ENCODE measurements at regions not wholly inside any gene's neighbourhood (a gene's known extent, or its start where the extent isn't known, plus 50 kb on each side); places are given as distances from the start of the nearest gene placed in this dataset.
"Not testable (repeated sequence)": the region's sequence is repeated elsewhere in the genome, so short reads cannot be mapped to it uniquely, and the experiment has no call there.

DNA sequence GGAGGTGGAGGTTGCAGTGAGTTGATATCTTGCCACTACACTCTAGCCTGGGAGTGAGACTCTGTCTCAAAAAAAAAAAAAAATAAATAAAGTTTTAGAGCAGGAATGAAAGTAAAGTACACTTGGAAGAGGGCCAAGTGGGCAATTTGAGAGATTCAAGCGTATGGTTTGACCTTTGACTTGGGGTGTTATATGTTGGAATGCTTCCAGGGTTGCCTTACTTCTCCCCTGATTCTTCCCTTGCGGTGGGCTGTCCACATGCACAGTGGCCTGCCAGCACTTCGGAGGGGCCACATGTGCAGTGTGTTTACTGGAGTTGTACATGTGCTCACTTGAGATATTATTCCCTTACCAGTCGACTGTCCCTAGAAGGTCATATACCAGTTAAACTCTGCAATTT, 295.5 kb upstream of the PROX1 start:
- H3K4me1 ChIP-seq (ENCODE audit: control insufficient read depth, insufficient read depth, low read length): peaks cover 5% of the 10 kb centered on the region
- no peaks in the 10 kb centered on the region for H3K9me3 ChIP-seq (ENCODE audit: control insufficient read depth, low read length)
- 93 to 98% methylated on average over 4 of the region's 4 CpGs for WGBS, 2 experiments
- H3K27ac ChIP-seq (ENCODE audit: insufficient read depth, low read depth, low read length, poor library complexity, severe bottlenecking): no peak overlapping the region
- H3K36me3 ChIP-seq (ENCODE audit: control insufficient read depth, insufficient read depth, low read length): no peaks in the 10 kb centered on the region
- no peak overlapping the region for H3K4me3 ChIP-seq (ENCODE audit: insufficient read depth, low read depth, low read length)
- no peaks in the 10 kb centered on the region for H3K27me3 ChIP-seq (ENCODE audit: control insufficient read depth, insufficient read depth, low read length, poor library complexity, severe bottlenecking)

GRCh38 chr1:213693864-213694263, 293.9 kb upstream of the PROX1 start:
- H3K27me3 ChIP-seq (ENCODE audit: control insufficient read depth, insufficient read depth, low read length, poor library complexity, severe bottlenecking): no peaks in the 10 kb centered on the region
- no peaks in the 10 kb centered on the region for H3K9me3 ChIP-seq (ENCODE audit: control insufficient read depth, low read length)
- 64 to 73% methylated on average over 4 of the region's 4 CpGs for WGBS, 2 experiments
- peaks cover 5% of the 10 kb centered on the region for H3K4me1 ChIP-seq (ENCODE audit: control insufficient read depth, insufficient read depth, low read length)
- H3K36me3 ChIP-seq (ENCODE audit: control insufficient read depth, insufficient read depth, low read length): no peaks in the 10 kb centered on the region
- H3K4me3 ChIP-seq (ENCODE audit: insufficient read depth, low read depth, low read length): no peak overlapping the region
- no peak overlapping the region for H3K27ac ChIP-seq (ENCODE audit: insufficient read depth, low read depth, low read length, poor library complexity, severe bottlenecking)

DNA sequence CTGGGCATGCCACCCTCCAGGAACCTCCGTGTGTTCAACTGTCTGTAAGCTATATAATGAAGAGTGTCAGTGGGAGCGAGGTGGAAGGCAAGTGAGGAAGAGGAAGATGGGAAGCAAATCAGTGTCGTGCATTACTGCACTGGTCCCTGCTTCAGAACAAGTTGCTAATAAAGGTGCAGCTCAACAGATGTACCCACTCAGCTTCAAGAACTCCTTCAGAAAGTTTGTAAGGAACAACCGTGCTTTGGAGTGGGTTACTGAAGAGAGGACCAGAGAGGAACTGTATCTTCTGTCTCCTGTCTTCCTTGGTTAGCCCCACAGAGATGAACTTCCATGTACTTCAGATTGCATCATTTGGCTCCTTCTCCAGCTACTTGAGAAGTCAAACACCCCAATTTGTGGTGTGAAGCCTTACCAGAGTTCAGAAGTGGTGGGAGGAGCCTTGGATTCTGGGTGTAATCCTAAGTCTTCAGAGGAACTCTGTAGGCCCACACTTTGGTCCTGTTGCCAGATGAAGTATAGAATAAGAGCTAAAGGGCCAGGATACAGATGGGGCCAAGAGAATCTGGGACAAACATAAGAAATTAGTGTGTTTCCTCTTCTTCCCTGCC, 290.5 kb upstream of the PROX1 start:
- Histone ChIP-seq H3K4me1 (ENCODE audit: control insufficient read depth, insufficient read depth, low read length) (no peaks in the 10 kb centered on the region), H3K9me3 (ENCODE audit: control insufficient read depth, low read length) (no peaks in the 10 kb centered on the region), H3K27me3 (ENCODE audit: control insufficient read depth, insufficient read depth, low read length, poor library complexity, severe bottlenecking) (no peaks in the 10 kb centered on the region), H3K4me3 (ENCODE audit: insufficient read depth, low read depth, low read length) (no peak overlapping the region), H3K36me3 (ENCODE audit: control insufficient read depth, insufficient read depth, low read length) (no peaks in the 10 kb centered on the region), H3K27ac (ENCODE audit: insufficient read depth, low read depth, low read length, poor library complexity, severe bottlenecking) (no peak overlapping the region)
- 93 to 95% methylated on average over 4 of the region's 4 CpGs for WGBS, 2 experiments

GRCh38 chr1:213698092-213698702, 289.6 kb upstream of the PROX1 start:
- no peak overlapping the region for H3K4me3 ChIP-seq (ENCODE audit: insufficient read depth, low read depth, low read length)
- no peaks in the 10 kb centered on the region for H3K4me1 ChIP-seq (ENCODE audit: control insufficient read depth, insufficient read depth, low read length)
- no peaks in the 10 kb centered on the region for H3K27me3 ChIP-seq (ENCODE audit: control insufficient read depth, insufficient read depth, low read length, poor library complexity, severe bottlenecking)
- H3K27ac ChIP-seq (ENCODE audit: insufficient read depth, low read depth, low read length, poor library complexity, severe bottlenecking): no peak overlapping the region
- no peaks in the 10 kb centered on the region for H3K36me3 ChIP-seq (ENCODE audit: control insufficient read depth, insufficient read depth, low read length)
- no peaks in the 10 kb centered on the region for H3K9me3 ChIP-seq (ENCODE audit: control insufficient read depth, low read length)
- 93 to 96% methylated on average over 5 of the region's 5 CpGs for WGBS, 2 experiments

GRCh38 chr1:213702703-213703102, 285.1 kb upstream of the PROX1 start:
- no peaks in the 10 kb centered on the region for H3K36me3 ChIP-seq (ENCODE audit: control insufficient read depth, insufficient read depth, low read length)
- no peaks in the 10 kb centered on the region for H3K9me3 ChIP-seq (ENCODE audit: control insufficient read depth, low read length)
- H3K27ac ChIP-seq (ENCODE audit: insufficient read depth, low read depth, low read length, poor library complexity, severe bottlenecking): no peak overlapping the region
- no peaks in the 10 kb centered on the region for H3K4me1 ChIP-seq (ENCODE audit: control insufficient read depth, insufficient read depth, low read length)
- H3K27me3 ChIP-seq (ENCODE audit: control insufficient read depth, insufficient read depth, low read length, poor library complexity, severe bottlenecking): no peaks in the 10 kb centered on the region
- no peak overlapping the region for H3K4me3 ChIP-seq (ENCODE audit: insufficient read depth, low read depth, low read length)

DNA sequence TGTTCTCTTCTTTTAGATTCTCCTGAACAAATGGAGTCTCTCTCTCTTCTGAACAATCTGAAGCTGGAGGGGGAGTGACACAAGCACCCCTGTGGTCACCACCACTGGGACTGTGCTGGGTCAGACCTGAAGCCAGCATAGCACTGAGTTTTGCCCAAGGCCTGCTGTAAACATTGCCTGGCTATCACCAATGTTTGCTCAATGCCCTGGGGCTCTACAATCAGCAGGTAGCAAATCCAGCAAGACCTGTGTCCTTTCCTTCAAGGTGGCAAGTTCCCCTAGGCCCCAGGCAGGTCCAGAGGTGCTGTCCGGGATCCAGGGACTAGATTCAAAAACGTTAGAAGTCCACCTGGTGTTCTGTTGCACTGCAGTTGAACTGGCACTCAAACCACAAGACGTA, 282.8 kb upstream of the PROX1 start:
- no peaks in the 10 kb centered on the region for H3K36me3 ChIP-seq (ENCODE audit: control insufficient read depth, insufficient read depth, low read length)
- H3K4me3 ChIP-seq (ENCODE audit: insufficient read depth, low read depth, low read length): no peak overlapping the region
- H3K9me3 ChIP-seq (ENCODE audit: control insufficient read depth, low read length): no peaks in the 10 kb centered on the region
- no peaks in the 10 kb centered on the region for H3K27me3 ChIP-seq (ENCODE audit: control insufficient read depth, insufficient read depth, low read length, poor library complexity, severe bottlenecking)
- WGBS, 2 experiments: 91% methylated on average over 3 of the region's 3 CpGs
- no peaks in the 10 kb centered on the region for H3K4me1 ChIP-seq (ENCODE audit: control insufficient read depth, insufficient read depth, low read length)
- no peak overlapping the region for H3K27ac ChIP-seq (ENCODE audit: insufficient read depth, low read depth, low read length, poor library complexity, severe bottlenecking)

DNA sequence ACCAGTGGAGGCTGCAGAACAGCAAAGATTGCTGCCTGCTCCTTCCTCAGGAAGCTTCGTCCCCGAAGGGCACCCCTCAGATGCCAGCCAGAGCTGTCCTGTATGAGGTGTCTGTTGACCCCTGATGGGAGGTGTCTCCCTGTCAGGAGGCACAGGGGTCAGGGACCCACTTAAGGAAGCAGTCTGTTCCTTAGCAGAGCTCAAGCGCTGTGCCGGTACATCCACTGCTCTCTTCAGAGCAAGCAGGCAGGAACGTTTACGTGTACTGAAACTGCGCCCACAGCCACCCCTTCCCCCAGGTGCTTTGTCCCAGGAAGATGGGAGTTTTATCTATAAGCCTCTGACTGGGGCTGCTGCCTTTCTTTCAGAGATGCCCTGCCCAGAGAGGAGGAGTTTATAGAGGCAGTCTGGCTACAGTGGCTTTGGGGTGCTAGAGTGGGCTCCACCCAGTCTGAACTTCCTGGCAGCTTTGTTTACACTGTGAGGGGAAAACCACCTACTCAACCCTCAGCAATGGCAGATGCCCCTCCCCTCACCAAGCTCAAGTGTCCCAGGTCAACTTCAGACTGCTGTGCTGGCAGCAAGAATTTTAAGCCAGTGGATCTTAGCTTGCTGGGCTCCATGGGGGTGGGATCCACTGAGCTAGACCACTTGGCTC, 275.8 kb upstream of the PROX1 start:
- not testable (repeated sequence) for H3K36me3 ChIP-seq (ENCODE audit: control insufficient read depth, insufficient read depth, low read length); H3K27me3 ChIP-seq (ENCODE audit: control insufficient read depth, insufficient read depth, low read length, poor library complexity, severe bottlenecking); H3K4me1 ChIP-seq (ENCODE audit: control insufficient read depth, insufficient read depth, low read length); H3K4me3 ChIP-seq (ENCODE audit: insufficient read depth, low read depth, low read length); H3K27ac ChIP-seq (ENCODE audit: insufficient read depth, low read depth, low read length, poor library complexity, severe bottlenecking); H3K9me3 ChIP-seq (ENCODE audit: control insufficient read depth, low read length)
- WGBS, 2 experiments: 92 to 94% methylated on average over 7 of the region's 7 CpGs

DNA sequence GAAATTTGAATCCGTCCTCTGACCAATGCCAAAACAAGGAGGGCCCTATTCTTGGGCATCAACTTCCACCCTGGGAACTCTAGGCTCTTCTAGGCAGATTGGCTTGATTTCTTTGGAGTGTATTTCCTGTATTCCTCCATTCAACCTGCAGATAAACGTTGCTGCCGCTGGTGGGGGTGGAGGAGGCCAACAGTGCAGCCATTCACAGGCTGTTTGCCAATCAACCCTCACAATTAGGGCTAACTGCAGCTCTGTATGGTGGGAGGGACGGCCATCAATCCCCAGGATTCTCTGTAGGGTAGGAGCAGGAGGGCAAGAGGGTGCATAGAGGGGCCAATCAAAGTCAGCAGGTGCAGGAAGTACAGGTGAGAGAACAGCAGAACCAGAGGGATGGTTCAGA, 273.1 kb upstream of the PROX1 start:
- WGBS, 2 experiments: 25 to 26% methylated on average over 4 of the region's 4 CpGs
- H3K27me3 ChIP-seq (ENCODE audit: control insufficient read depth, insufficient read depth, low read length, poor library complexity, severe bottlenecking): no peaks in the 10 kb centered on the region
- no peaks in the 10 kb centered on the region for H3K36me3 ChIP-seq (ENCODE audit: control insufficient read depth, insufficient read depth, low read length)
- no peaks in the 10 kb centered on the region for H3K9me3 ChIP-seq (ENCODE audit: control insufficient read depth, low read length)
- H3K4me1 ChIP-seq (ENCODE audit: control insufficient read depth, insufficient read depth, low read length): peaks cover 10% of the 10 kb centered on the region
- H3K27ac ChIP-seq (ENCODE audit: insufficient read depth, low read depth, low read length, poor library complexity, severe bottlenecking): no peak overlapping the region
- H3K4me3 ChIP-seq (ENCODE audit: insufficient read depth, low read depth, low read length): no peak overlapping the region

DNA sequence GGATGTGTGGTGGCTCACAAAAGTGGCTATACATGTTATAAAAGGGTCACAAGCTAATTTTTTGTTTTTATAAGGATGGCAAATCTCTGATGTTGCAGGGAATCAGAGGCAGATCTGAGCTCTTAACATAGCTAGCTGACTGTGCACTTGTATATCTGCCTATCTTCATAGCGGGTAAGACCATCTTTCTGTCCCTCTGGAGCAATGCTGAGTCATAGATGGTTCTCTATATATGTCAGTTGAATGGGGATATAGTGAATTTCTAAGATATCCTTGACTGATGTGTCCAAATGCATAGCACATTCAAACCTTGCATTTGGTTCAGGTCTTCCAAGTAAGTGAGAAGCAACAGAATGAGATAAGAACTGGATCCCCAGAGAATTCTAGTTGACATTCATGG, 272.6 kb upstream of the PROX1 start:
- 100% methylated on average over 1 of the region's 1 CpG for WGBS, 2 experiments

DNA sequence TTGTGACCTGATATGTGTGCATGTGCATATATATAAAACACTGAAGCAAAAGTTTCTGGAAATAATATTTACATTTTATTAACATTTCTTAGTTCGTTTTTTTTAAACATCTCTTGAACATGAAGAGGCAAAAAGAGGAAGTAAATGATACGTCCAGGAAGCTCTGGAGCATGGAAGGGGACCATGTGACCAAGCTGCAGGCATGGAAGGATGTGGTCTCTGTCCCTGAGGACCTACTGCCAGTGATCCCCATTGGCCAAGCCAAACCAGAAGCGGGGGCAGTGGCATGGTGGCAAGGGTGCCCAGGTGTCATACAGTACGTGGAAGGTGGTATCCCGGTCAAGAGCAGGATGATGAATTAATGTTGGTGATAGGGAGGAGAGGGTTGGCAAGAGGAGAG, 268.3 kb upstream of the PROX1 start:
- Histone ChIP-seq H3K4me1 (ENCODE audit: control insufficient read depth, insufficient read depth, low read length) (peaks cover 6% of the 10 kb centered on the region), H3K27me3 (ENCODE audit: control insufficient read depth, insufficient read depth, low read length, poor library complexity, severe bottlenecking) (no peaks in the 10 kb centered on the region), H3K9me3 (ENCODE audit: control insufficient read depth, low read length) (no peaks in the 10 kb centered on the region), H3K27ac (ENCODE audit: insufficient read depth, low read depth, low read length, poor library complexity, severe bottlenecking) (no peak overlapping the region), H3K36me3 (ENCODE audit: control insufficient read depth, insufficient read depth, low read length) (no peaks in the 10 kb centered on the region), H3K4me3 (ENCODE audit: insufficient read depth, low read depth, low read length) (no peak overlapping the region)
- 99% methylated on average over 5 of the region's 5 CpGs for WGBS, 2 experiments

More for the DNA sequence above, 272.6 kb upstream of the PROX1 start:
- Histone ChIP-seq H3K27ac (ENCODE audit: insufficient read depth, low read depth, low read length, poor library complexity, severe bottlenecking) (no peak overlapping the region), H3K36me3 (ENCODE audit: control insufficient read depth, insufficient read depth, low read length) (no peaks in the 10 kb centered on the region), H3K4me3 (ENCODE audit: insufficient read depth, low read depth, low read length) (no peak overlapping the region), H3K27me3 (ENCODE audit: control insufficient read depth, insufficient read depth, low read length, poor library complexity, severe bottlenecking) (no peaks in the 10 kb centered on the region), H3K4me1 (ENCODE audit: control insufficient read depth, insufficient read depth, low read length) (peaks cover 10% of the 10 kb centered on the region), H3K9me3 (ENCODE audit: control insufficient read depth, low read length) (no peaks in the 10 kb centered on the region)
